Central memory CD8-positive, alpha-beta T cell (primary cell): ENCODE measurements at regions not wholly inside any gene's neighbourhood (a gene's known extent, or its start where the extent isn't known, plus 50 kb on each side); places are given as distances from the start of the nearest gene placed in this dataset.
"Not testable (repeated sequence)": the region's sequence is repeated elsewhere in the genome, so short reads cannot be mapped to it uniquely, and the experiment has no call there.

ENCODE experiments used
- ATAC-seq: fragments of 150-1000 bp; cut with Tn5 transposase; replicated peaks from 2 replicates; pipeline ENCODE4 v1.10.0; 2022; ENCODE audit warnings: mild to moderate bottlenecking, moderate FRiP score, moderate number of reproducible peaks; ENCODE audit not compliant: poor library complexity, severe bottlenecking; ENCODE audit errors: extremely low read depth
- DNase-seq, 2 donors: peaks; one replicate each; pipeline ENCODE4 v3.0.0; 2021; ENCODE audit warnings: low spot score in 2 of 2
- H3K27ac Mint-ChIP-seq: one replicate; pipeline ENCODE4 v1.8.0; 2022; ENCODE audit warnings: low read depth, mild to moderate bottlenecking, moderate library complexity, mixed read lengths
- H3K27me3 Mint-ChIP-seq: one replicate; pipeline ENCODE4 v1.8.0; 2022; ENCODE audit warnings: mixed read lengths
- H3K36me3 Mint-ChIP-seq: one replicate; pipeline ENCODE4 v1.8.0; 2022; ENCODE audit warnings: mild to moderate bottlenecking, moderate library complexity, mixed read lengths; ENCODE audit not compliant: insufficient read depth
- H3K4me1 Mint-ChIP-seq: one replicate; pipeline ENCODE4 v1.8.0; 2022; ENCODE audit warnings: mixed read lengths
- H3K4me3 Mint-ChIP-seq: one replicate; pipeline ENCODE4 v1.8.0; 2022; ENCODE audit warnings: mild to moderate bottlenecking, moderate library complexity, mixed read lengths
- H3K9me3 Mint-ChIP-seq: one replicate; pipeline ENCODE4 v1.8.0; 2022; ENCODE audit warnings: mixed read lengths

DNA sequence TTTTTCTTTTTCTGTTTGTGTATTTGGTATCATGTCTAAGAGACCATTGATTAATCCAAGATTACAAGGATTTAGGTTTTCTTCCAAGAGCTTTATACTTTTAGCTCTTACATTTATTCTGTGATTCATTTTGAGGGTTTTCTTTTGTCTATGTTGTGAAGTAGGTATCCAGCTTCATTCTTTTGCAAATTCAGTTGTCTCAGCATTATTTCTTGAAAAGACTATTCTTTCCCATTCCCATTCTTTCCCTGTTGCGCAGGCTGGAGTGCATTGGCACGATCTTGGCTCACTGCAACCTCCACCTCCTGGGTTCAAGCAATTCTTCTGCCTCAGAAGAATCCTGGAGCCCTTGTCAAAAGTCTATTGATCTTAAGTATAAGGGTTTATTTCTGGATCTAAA lies 164.9 kb downstream of the NAA11 start:
- H3K4me1 Mint-ChIP-seq = no peaks in the 10 kb centered on the region
- no peaks in the 10 kb centered on the region for H3K36me3 Mint-ChIP-seq
- no peaks in the 10 kb centered on the region for H3K27me3 Mint-ChIP-seq
- DNase-seq (no peak), ATAC-seq (no peak)
- H3K9me3 Mint-ChIP-seq = peaks cover 6% of the 10 kb centered on the region
- H3K4me3 Mint-ChIP-seq = no peak overlapping the region
- no peak overlapping the region for H3K27ac Mint-ChIP-seq

DNA sequence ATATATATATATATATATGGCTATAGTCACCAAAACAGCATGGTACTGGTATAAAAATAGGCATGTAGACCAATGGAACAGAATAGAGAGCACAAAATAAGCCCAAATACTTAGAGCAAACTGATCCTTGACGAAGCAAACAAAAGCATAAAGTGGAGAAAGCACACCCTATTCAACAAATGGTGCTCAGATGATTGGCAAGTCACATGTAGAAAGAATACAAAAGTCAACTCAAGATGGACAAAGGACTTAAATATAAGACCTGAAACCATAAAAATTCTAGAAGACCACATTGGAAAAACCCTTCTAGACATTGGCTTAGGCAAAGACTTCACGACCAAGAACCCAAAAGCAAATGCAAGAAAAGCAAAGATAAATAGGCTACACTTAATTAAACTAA lies 167.2 kb downstream of the NAA11 start:
- H3K27ac Mint-ChIP-seq, DNase-seq, H3K4me1 Mint-ChIP-seq, H3K36me3 Mint-ChIP-seq, ATAC-seq, H3K4me3 Mint-ChIP-seq, H3K27me3 Mint-ChIP-seq: not testable (repeated sequence)
- H3K9me3 Mint-ChIP-seq = peaks cover 13% of the 10 kb centered on the region

DNA sequence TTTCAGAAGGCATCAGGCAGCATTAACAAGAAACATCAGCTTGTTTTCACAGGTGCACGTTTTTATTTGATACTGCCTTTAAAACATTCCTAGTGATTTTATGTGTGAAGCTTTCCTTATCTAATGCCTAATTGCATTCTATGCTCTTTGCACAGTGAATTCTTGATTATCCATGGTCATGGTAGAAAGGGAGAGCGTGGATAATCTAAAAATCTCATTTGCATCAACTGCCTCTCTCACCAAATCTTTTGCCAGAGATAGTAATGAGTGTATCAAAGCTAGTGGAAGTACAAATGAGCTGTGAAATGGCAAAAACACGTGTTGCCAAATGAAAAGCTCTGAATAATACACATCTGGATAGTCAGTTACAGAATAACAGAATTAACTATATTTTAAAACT lies 170.5 kb downstream of the NAA11 start:
- Mint-ChIP-seq H3K27ac (no peak overlapping the region), H3K4me1 (no peaks in the 10 kb centered on the region), H3K36me3 (no peaks in the 10 kb centered on the region), H3K4me3 (no peak overlapping the region), H3K9me3 (peaks cover 13% of the 10 kb centered on the region), H3K27me3 (no peaks in the 10 kb centered on the region)
- ATAC-seq = no peak
- DNase-seq = no peak

DNA sequence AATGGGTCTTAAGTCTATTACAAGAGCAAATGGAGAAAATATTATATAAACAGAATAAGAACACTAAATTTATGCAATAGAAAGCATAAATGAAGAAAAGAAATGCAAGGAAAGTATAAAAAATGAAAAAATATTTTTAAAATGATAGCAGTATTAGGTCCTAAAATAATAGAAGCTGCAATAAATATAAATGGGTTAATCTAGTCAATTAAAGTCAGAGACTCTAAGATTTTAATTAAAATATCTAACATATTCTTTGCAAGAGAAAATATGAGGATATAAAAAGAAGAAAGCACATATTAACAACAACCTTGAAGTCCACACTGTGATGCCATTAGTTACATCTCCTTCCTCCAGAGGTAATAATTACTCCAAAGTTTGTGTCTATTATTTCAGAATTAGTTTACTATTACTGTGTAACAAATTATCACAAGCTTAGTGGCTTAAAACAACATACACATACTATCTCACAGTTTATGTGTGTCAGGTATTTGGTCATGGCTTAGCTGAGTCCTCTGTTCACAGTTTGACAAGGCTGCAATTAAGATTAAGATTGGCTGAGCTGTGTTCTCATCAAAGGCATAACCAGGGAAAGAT lies 174.9 kb downstream of the NAA11 start:
- Mint-ChIP-seq H3K36me3 (no peaks in the 10 kb centered on the region), H3K4me1 (no peaks in the 10 kb centered on the region), H3K4me3 (no peak overlapping the region), H3K27ac (no peak overlapping the region), H3K9me3 (peaks cover 13% of the 10 kb centered on the region), H3K27me3 (no peaks in the 10 kb centered on the region)
- DNase-seq = no peak
- ATAC-seq = no peak

DNA sequence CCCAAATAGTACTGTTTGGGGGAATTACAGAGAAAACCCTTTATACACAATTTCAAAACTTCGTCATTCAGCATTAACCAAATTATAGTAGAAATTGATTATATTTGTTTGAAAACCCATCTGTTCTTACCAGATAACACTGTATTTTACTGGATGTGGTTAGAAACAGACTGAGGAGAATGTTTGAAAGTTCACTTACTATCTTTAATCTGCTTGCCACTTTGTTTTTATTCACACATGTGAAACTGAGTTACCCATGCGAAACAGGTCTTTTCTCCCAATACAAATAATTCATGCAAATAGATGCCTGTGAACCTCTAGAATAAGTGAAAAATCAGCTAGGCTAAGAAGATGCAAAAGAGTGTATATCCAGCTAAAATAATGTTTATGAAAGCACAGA lies 177.5 kb downstream of the NAA11 start:
- no peak overlapping the region for H3K4me3 Mint-ChIP-seq

DNA sequence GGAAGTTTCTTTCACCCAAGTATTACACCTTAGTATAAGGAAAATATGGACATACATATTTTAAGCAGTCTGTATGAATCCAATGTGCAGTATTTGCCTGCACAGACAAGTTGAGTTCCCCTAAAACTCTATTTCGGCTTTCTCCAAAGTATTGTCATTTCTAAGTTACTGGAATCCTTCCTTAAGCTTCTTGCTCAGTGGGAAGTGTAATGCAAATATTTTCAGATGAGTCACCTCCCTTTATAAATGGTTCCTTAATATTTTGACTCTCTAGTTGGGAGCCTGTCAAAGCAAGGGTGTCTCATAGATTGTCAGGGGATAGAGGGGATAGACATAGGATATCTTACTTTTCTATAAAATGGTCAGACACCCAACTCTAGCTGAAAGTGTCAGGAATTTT lies 178.6 kb downstream of the NAA11 start:
- no peaks in the 10 kb centered on the region for H3K4me1 Mint-ChIP-seq
- no peak overlapping the region for H3K27ac Mint-ChIP-seq
- no peaks in the 10 kb centered on the region for H3K27me3 Mint-ChIP-seq
- ATAC-seq = no peak
- H3K4me3 Mint-ChIP-seq = no peak overlapping the region
- H3K36me3 Mint-ChIP-seq = no peaks in the 10 kb centered on the region
- no peak for DNase-seq
- H3K9me3 Mint-ChIP-seq = no peaks in the 10 kb centered on the region

More for the DNA sequence above, 177.5 kb downstream of the NAA11 start:
- Mint-ChIP-seq H3K36me3 (no peaks in the 10 kb centered on the region), H3K27ac (no peak overlapping the region), H3K9me3 (no peaks in the 10 kb centered on the region), H3K4me1 (no peaks in the 10 kb centered on the region), H3K27me3 (no peaks in the 10 kb centered on the region)
- no peak for ATAC-seq
- DNase-seq = no peak

DNA sequence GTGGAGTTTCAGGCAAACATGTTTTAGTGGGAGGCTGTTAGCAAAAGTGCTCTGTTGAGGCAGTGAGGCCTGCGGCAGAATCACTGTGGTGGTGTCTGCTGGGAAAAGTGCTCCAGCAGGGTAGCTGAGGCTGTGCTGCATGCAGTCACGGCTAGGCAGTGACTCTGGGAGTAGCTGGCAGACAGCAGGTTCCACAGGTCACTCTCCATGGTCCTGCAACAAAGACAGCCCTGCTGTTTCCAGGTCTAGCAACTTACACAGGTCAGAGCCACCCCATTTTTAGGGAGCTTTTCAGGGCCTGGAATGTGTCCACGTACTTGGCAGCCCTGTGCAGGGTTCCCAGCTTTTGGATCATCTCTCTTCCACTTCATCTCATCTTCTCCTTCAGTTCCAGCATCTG lies 184.3 kb downstream of the NAA11 start:
- Mint-ChIP-seq H3K36me3 (no peaks in the 10 kb centered on the region), H3K9me3 (peaks cover 9% of the 10 kb centered on the region), H3K4me1 (no peaks in the 10 kb centered on the region), H3K4me3 (no peak overlapping the region), H3K27me3 (no peaks in the 10 kb centered on the region), H3K27ac (no peak overlapping the region)
- no peak for DNase-seq
- ATAC-seq = no peak

DNA sequence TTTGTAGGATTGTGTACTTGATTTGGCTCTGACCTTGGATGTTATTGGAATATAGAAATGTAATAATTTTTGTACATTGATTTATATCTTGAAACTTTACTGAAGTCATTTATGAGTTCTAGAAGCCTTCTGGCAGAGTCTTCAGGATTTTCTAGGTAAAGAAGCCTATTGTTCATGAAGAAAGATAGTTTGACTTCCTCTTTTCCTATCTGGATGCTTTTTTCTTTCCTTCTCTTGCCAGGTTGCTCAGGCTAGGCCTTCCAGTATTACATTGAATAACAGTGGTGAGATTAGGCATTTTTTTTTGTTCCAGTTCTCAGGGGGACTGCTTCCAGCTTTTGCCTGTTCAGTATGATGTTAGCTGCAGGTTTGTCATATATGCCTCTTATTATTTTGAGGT lies 191.1 kb downstream of the NAA11 start:
- ATAC-seq = no peak
- Mint-ChIP-seq H3K27me3 (no peaks in the 10 kb centered on the region), H3K27ac (no peak overlapping the region), H3K4me1 (no peaks in the 10 kb centered on the region), H3K9me3 (peaks cover 19% of the 10 kb centered on the region), H3K4me3 (no peak overlapping the region), H3K36me3 (no peaks in the 10 kb centered on the region)
- DNase-seq = no peak

DNA sequence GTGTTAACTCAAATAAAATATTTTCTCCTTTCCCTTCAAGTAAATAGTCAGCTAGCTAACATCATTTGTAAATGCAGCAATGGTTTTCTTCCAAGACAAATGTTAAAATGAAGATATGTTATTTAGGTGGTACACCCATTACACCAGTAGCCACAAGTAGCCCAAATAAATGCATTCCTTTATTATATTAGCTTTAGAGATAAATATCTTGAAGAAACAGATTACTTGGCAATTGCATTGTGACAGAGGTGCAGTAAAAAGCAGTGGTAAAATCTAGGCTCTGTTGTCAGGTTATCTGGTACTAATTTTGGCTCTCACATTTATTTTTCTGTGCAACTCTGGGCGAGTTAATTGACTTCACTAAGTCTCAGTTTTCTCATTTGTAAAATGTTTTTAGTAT lies 193.0 kb downstream of the NAA11 start:
- no peaks in the 10 kb centered on the region for H3K4me1 Mint-ChIP-seq
- ATAC-seq = no peak
- no peak overlapping the region for H3K4me3 Mint-ChIP-seq
- no peaks in the 10 kb centered on the region for H3K27me3 Mint-ChIP-seq
- no peak overlapping the region for H3K27ac Mint-ChIP-seq
- no peak for DNase-seq
- peaks cover 27% of the 10 kb centered on the region for H3K9me3 Mint-ChIP-seq
- H3K36me3 Mint-ChIP-seq = no peaks in the 10 kb centered on the region

DNA sequence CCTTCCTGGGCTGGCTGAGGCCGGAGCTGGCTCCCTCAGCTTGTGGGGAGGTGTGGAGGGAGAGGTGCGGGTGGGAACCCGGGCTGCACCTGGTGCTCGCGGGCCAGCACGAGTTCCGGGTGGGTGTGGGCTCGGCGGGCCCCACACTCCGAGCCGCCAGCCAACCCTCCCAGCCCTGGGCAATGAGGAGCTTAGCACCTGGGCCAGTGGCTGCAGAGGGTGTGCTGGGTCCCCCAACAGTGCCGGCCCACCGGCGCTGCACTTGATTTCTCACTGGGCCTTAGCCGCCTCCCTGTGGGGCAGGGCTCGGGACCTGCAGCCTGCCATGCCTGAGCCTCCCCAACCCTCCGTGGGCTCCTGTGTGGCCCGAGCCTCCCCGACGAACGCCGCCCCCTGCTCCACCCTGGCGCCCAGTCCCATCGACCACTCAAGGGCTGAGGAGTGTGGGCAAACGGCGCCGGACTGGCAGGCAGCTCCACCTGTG lies 182.7 kb upstream of the PAQR3 start:
- ATAC-seq (no peak), DNase-seq (no peak)
- no peaks in the 10 kb centered on the region for H3K36me3 Mint-ChIP-seq

DNA sequence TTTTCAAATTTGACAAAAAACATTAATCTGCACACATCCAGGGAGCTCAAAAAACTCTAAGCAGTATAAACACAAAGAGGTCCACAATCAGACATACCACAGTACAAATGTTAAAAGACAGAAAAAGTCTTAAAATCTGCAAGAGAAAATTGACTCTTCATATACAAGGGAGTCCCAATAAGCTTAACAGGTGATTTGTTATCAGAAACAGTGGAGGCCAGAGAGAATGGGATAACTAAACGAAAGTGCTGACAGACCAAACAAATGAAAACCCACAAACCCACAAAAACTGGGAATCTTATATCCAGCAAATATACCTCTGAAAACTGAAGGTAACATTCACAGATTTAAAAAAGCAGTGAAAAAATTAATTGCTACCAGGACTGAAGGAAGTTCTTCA lies 182.0 kb upstream of the PAQR3 start:
- H3K27ac Mint-ChIP-seq = no peak overlapping the region
- ATAC-seq (no peak), DNase-seq (no peak)
- peaks cover 45% of the 10 kb centered on the region for H3K9me3 Mint-ChIP-seq
- H3K27me3 Mint-ChIP-seq = no peaks in the 10 kb centered on the region
- no peaks in the 10 kb centered on the region for H3K36me3 Mint-ChIP-seq
- H3K4me3 Mint-ChIP-seq = no peak overlapping the region
- H3K4me1 Mint-ChIP-seq = no peaks in the 10 kb centered on the region

More for the DNA sequence above, 182.7 kb upstream of the PAQR3 start:
- Mint-ChIP-seq H3K4me1 (no peaks in the 10 kb centered on the region), H3K27me3 (no peaks in the 10 kb centered on the region), H3K9me3 (peaks cover 51% of the 10 kb centered on the region), H3K27ac (no peak overlapping the region), H3K4me3 (no peak overlapping the region)

DNA sequence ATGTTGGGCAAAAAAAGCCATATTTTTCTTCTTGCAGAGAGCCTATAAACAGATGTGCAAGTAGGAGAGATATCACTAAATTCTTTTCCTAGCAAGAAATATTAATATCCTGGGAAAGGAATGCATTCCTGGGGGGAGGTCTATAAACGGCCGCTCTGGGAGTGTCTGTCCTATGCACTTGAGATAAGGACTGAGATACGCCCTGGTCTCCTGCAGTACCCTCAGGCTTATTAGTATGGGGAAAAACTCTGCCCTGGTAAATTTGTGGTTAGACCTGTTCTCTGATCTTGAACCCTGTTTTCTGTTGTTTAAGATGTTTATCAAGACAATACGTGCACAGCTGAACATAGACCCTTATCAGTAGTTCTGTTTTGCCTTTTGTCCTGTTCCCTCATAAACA lies 177.8 kb upstream of the PAQR3 start:
- not testable (repeated sequence) for H3K4me1 Mint-ChIP-seq, H3K27ac Mint-ChIP-seq, H3K4me3 Mint-ChIP-seq, H3K36me3 Mint-ChIP-seq, DNase-seq, H3K27me3 Mint-ChIP-seq, ATAC-seq
- peaks cover 40% of the 10 kb centered on the region for H3K9me3 Mint-ChIP-seq

DNA sequence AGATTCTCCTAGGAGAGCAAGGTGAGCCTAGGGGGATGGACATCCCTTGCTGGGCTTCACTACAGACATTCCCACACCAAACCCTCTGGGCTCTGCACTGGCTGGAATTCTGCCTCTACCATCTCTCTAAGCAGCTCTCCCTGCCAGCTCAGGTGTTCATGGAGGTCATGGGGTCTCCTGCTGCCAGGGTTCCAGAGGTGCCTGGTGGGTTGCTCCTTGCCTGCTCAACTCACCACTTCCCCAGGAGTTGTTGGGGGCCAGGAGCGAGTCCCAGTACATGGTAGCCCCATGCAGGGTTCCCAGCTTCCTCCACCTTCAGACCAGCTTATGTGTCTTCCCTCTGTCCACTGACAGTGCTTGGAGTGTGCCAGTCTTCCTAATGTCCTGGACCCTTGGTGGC lies 167.8 kb upstream of the PAQR3 start:
- Mint-ChIP-seq H3K4me1 (no peaks in the 10 kb centered on the region), H3K27ac (no peak overlapping the region), H3K27me3 (no peaks in the 10 kb centered on the region), H3K9me3 (peaks cover 14% of the 10 kb centered on the region), H3K4me3 (no peak overlapping the region), H3K36me3 (no peaks in the 10 kb centered on the region)
- DNase-seq = no peak
- ATAC-seq = no peak
